ENCODE measurements at regions not wholly inside any gene's neighbourhood (a gene's known extent, or its start where the extent isn't known, plus 50 kb on each side); places are given as distances from the start of the nearest gene placed in this dataset.

- DNase-seq, result no peak
Measured at GRCh38 chr13:106232681-106233080, 302.8 kb downstream of the EFNB2 start.

GRCh38 chr13:106230450-106230849 lies 305.0 kb downstream of the EFNB2 start:
- DNase-seq, result no peak

DNA sequence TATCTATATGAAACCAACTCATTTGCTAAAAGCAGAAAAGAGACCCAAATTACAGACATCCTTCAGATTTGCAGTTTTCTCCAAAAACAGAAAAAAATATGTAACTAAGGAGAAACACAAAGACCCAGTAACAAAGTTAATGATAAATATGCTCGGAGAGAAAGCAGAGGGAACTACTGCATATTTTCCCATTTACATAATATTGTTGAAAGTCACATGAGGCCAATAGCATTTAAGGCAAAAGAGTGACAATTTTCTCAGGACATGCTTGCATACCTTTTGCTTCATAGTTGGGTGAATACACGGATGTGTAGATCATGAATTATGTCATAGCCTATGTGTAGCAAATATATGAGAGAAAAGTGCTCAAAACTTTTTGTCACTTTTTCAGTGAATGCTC lies 310.3 kb downstream of the EFNB2 start:
- DNase-seq, result no peak

DNA sequence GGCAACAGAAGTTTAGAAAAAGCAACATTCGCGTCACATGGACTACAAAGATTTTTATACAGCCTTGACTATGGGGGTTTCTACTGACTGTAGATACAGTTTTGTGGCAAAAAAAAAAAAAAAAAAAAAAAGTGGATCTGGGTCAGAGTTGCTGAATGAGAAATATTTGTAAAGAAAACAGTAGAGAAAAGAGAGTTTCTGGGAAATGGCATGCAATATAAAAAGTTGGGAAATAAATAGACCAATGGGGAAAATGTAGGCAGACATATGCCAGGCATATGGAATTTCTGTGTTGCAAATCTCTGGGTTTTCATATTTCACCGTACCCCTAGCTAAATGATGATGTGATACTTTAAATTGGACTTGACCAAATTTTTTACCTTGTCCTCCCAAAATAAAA lies 315.3 kb downstream of the EFNB2 start:
- no peak for DNase-seq

DNA sequence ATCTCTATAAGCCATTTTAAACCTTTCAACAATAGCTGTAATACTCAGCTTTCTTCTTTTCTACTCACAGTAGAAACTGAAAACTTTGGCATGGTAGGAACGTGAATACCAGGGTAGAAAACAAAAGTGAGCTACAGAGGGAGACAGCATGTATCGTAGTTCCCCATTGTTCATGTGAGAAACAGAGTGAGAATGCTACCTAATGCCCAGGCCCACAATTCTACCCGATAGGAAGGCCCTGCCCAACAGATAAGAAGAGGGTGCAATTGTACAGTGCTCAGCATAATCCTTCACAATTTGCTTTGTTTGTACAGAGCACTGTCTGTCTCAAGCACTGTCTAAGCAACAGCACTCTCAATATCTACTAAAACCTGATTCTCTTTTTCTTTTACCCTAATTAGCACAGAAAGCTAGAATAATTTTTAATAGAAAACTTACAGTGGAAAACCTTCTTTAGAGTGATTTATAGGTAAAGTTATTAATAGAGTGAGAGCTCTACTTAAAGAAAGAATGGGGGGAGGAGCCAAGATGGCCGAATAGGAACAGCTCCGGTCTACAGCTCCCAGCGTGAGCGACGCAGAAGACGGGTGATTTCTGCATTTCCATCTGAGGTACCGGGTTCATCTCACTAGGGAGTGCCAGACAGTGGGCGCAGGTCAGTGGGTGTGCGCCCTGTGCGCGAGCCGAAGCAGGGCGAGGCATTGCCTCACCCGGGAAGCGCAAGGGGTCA lies 322.3 kb downstream of the EFNB2 start:
- DNase-seq, result no peak

GRCh38 chr13:106212386-106213010 lies 323.0 kb downstream of the EFNB2 start:
- DNase-seq, result no peak

DNA sequence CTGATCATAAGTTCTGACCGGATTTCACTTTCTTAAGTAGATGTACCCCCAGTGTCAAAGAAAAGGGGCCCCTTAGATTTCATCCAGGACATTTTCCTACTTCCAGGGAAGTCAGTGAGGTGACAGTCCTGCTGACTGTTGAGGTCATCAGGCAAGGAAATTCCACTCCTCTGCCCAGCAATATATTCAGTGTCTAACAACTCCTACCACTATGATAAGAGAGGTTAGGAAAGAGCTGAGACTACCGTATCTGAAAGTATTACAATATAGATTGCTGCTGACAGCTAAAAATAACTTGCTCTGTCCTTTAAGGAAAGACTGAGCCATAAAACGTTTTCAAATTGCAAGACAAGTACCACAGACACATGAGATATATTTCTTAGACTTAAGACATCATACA lies 325.1 kb downstream of the EFNB2 start:
- no peak for DNase-seq

DNA sequence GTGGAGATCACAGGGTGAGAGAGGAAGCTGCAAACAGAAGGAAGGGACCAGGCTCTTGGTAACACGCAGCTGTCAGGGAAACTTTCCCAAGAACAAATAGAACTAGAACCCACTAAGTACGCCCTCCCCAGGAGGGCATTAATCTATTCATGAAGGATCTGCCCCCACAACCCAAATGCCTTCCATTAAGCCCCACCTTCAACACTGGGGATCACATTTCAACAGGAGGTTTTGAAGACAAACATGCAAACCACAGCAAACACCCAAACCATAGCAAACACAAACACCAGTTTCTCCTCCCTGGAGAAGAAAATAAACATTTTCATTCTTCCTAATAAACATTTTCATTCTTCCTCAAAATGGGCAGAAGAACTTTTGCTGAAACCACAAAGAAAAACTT lies 329.6 kb downstream of the EFNB2 start:
- DNase-seq, result no peak

GRCh38 chr13:106197496-106197895 lies 338.0 kb downstream of the EFNB2 start:
- DNase-seq, result no peak

DNA sequence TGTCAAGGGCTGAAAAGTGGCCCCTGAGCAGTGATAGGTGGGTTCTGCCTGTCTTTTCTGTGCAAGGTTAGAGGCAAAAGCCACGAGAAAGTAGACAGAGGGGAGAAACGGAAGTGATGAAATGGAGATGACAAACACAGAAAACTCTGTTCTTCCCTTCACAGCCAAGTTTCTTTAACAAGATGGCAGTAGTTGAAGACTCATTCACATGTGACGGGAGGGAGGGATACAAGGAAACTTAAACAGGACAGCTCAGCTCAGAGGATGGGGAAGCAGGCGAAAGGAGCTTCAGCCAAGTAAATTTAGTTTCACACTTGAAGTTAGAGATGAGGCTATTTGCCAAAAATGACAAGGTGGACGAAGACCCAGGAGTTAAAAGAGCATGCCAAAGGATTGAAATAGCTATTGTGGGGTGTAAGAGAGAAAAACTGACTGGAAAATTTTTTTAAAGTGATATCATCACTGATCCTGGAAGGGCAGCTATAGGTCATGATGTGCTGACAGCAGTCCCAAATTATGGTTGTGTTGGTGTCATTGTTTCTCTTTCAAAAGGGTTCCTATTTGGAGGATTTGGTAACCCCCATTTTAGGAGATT lies 347.9 kb downstream of the EFNB2 start:
- DNase-seq, result no peak

DNA sequence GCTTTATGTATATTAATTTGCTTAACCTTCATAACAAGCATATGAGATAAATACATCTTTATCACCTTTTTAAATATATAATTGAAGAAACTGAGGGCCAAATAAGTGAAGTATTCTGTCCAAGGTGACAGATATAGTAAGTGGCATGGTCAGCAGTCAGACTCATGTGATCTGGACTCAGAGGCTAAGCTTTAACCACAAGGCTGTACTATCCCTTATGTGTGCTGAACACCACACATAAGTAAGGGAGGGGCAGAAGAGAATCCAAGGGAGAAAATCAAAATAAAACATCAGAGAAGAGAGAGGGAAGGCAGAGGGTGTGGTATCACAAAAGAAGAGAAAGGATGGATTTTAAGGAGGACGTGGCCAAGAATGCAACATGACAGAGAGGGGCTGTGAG lies 348.4 kb downstream of the EFNB2 start:
- no peak for DNase-seq

GRCh38 chr13:106186366-106187030 lies 349.0 kb downstream of the EFNB2 start:
- DNase-seq, result no peak

- DNase-seq, result no peak
Measured at GRCh38 chr13:106184790-106185189, 350.7 kb downstream of the EFNB2 start.

GRCh38 chr13:106183410-106184065 lies 351.9 kb downstream of the EFNB2 start:
- no peak for DNase-seq

DNA sequence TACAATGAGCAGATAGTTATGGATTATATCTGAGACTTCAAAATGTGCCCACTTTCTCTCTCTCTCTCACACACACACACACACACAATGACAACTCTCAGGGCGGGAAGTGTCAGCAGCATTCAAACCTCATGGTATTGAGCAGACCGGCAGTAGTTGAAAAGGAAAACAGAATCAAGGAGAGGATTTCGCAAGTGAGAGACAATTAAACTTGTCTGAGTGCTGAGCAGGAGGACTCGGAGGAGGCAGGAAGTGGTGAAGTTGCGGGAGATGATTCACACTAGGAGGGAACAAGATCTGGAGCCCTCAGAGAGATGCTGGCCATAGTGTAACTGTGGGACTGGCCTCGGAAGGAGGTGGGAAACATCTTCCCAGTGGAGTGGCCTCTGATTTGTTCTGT lies 353.1 kb downstream of the EFNB2 start:
- DNase-seq, result peak; percentile 23

- no peak for DNase-seq
Measured at GRCh38 chr13:106178816-106179215, 356.6 kb downstream of the EFNB2 start.

GRCh38 chr13:106177146-106177545 lies 358.3 kb downstream of the EFNB2 start:
- DNase-seq, result no peak

GRCh38 chr13:106176117-106176516 lies 359.3 kb downstream of the EFNB2 start:
- DNase-seq, result no peak

GRCh38 chr13:106173891-106174610 lies 361.4 kb downstream of the EFNB2 start:
- DNase-seq, result no peak

DNA sequence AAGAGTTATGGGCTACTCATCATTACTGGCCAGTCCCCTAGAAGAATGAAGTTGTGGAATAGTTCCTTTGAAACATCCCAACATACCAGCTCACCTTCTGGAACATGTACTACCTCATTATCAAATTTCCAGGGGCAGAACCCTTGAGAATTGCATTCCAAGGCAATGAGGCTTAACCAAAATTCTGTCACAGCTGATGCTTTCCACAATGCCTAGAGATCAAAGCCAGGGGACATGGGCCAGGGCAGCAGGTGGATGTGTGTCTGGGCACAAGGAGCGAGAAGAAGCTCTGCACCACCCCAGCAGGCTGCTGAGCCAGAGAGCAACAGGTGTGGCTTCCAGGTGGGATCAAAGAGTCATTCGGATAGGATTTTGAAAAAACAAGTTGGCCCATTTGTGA lies 362.1 kb downstream of the EFNB2 start:
- no peak for DNase-seq

DNA sequence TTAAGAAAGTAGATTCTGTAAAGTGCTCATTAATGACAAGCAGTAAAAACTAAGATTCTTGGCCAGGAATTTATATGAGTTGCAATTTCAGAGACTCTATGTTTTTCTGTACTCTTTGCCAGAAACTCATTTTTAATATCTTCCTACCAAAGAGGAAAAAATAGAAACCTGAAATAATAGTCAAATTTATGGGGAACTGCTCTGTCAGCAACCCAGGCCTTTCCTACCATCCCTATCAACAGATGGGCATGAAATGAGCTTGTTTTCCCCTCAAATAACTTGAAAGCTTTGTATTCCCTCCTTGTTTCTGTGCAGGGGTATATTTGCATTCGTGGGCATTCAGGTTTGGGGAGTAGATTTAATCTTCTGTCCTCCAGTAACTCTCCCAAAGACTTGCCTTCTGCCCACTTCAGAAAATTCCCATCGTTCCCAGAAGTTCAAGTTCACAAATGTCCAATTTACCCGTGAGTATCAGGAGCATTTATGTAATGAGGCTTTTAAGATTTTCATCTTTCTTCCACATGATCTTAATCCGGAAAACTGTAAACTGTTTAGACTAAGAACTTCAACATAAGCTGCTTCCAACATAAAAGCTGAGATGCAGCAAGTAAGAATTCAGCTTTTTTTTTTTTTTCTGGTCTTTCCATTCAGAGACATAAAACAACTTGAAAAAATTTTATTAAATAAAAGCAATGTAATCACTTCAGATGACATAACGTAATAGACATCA lies 363.1 kb downstream of the EFNB2 start:
- no peak for DNase-seq

DNA sequence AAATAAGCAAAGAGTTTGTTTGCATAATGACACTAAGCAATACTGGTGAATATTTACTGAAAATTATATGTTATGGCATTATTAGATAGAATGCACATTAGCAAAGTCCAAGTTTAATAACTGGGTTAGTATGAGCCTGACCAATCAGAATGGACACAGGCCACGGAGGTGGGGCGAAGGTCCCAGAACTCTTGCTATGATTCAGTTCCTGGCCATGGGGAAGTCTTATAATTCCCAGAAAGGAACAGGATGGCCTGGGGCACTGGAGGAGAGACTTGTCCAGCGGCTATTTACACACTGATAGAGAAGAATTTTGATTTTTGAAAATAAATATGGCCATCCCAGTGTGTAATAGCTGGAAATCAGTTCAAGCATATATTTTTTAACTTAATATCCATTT lies 372.0 kb downstream of the EFNB2 start:
- DNase-seq, result no peak

All from femur (tissue), 1 donor.